GM12872 (cell line): ENCODE measurements at regions not wholly inside any gene's neighbourhood (a gene's known extent, or its start where the extent isn't known, plus 50 kb on each side); places are given as distances from the start of the nearest gene placed in this dataset.

Experiments
- TF ChIP-seq, protein P1 (sequence below): IDR thresholded peaks from 3 replicates; pipeline ENCODE4 v1.5.1; 2011; ENCODE audit warnings: low read depth, mild to moderate bottlenecking, low read length, moderate library complexity; ENCODE audit not compliant: insufficient read depth

DNA sequence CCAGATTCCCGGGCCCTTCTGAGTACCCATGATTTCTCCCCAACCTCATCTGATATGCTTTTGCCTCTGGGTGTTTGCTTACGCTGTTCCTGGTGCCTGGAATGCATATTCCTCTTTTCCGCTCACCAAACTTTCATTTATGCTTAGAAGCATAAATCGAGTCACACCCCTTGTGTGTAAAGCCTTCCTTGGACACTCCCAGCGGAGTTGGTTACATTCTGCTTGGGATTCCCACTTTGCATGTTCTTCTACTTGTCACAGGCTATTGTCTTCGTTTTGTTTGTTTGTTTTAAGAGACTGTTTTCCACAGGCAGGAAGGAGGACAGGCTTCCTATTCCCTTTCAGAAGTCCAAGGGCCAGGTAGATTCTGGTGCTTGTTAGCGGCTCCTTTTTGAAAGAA is 76.5 kb downstream of the SEC61B start:
- TF ChIP-seq, protein P1, sequence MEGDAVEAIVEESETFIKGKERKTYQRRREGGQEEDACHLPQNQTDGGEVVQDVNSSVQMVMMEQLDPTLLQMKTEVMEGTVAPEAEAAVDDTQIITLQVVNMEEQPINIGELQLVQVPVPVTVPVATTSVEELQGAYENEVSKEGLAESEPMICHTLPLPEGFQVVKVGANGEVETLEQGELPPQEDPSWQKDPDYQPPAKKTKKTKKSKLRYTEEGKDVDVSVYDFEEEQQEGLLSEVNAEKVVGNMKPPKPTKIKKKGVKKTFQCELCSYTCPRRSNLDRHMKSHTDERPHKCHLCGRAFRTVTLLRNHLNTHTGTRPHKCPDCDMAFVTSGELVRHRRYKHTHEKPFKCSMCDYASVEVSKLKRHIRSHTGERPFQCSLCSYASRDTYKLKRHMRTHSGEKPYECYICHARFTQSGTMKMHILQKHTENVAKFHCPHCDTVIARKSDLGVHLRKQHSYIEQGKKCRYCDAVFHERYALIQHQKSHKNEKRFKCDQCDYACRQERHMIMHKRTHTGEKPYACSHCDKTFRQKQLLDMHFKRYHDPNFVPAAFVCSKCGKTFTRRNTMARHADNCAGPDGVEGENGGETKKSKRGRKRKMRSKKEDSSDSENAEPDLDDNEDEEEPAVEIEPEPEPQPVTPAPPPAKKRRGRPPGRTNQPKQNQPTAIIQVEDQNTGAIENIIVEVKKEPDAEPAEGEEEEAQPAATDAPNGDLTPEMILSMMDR, result no peak

GRCh38 chr9:99299211-99300102 is 77.4 kb downstream of the SEC61B start:
- TF ChIP-seq, protein P1, result peak; percentile 22; the same call in 1 of the 3 replicates

GRCh38 chr9:99300103-99300439 is 78.0 kb downstream of the SEC61B start:
- TF ChIP-seq, protein P1, result no peak

DNA sequence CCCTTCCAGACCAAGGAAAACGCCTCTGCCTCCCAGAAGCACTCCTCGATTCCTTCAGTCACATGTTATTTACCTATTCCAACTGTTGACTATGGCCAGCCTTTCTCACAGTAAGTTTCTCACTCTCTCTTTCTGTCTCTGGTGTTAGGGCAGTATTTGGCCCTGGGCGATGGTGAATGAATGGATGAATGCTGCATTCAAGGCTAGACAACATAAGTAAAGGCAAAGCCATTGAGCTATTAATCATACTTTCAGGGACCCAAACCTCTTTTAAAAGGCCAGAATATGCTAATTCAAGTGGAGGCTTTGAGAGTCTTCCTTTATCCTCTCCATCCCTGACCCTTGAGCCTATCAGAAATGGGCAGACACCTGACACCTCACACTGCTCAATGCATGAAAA is 78.5 kb downstream of the SEC61B start:
- TF ChIP-seq, protein P1, result no peak

DNA sequence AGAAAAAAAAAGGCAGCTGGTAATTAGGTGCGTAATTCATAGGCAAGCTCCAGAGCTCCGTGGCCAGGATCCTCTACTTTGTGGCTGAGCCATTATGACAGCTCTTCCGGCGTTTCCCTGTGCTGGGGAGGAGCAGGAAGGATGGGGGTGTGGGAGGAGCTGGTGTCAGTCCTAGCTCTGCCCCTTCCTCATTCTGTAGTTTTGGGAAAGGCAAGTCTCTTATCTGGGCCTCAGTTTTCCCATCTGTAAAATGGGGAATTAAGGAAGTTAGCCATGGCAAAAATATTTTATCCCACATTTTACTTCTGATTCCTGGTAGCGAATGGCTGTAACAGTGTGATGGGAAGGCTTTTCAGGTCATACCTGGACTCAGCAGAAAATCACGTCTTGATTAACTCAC is 81.1 kb downstream of the SEC61B start:
- TF ChIP-seq, protein P1, result no peak

- TF ChIP-seq, protein P1, result no peak
These were observed 83.0 kb downstream of the SEC61B start for GRCh38 chr9:99305124-99305523.

- TF ChIP-seq, protein P1, result no peak
These were observed 84.0 kb downstream of the SEC61B start for GRCh38 chr9:99305820-99306811.
